ENCODE measurements at regions not wholly inside any gene's neighbourhood (a gene's known extent, or its start where the extent isn't known, plus 50 kb on each side); places are given as distances from the start of the nearest gene placed in this dataset.
"Not testable (repeated sequence)": the region's sequence is repeated elsewhere in the genome, so short reads cannot be mapped to it uniquely, and the experiment has no call there.

GRCh38 chr9:28073270-28073669 lies 500.0 kb upstream of the C9orf72 start:
- DNase-seq (ENCODE audit: low read depth in 4 of 4, low spot score in 1 of 4), result no peak

- no peak for DNase-seq (ENCODE audit: low read depth in 4 of 4, low spot score in 1 of 4)
Measured at GRCh38 chr9:28079677-28080076, 506.4 kb upstream of the C9orf72 start.

GRCh38 chr9:28082671-28083070 lies 509.4 kb upstream of the C9orf72 start:
- no peak for DNase-seq (ENCODE audit: low read depth in 4 of 4, low spot score in 1 of 4)

GRCh38 chr9:28086881-28087280 lies 513.6 kb upstream of the C9orf72 start:
- no peak for DNase-seq (ENCODE audit: low read depth in 4 of 4, low spot score in 1 of 4)

GRCh38 chr9:28092981-28093936 lies 520.0 kb upstream of the C9orf72 start:
- no peak for DNase-seq (ENCODE audit: low read depth in 4 of 4, low spot score in 1 of 4)

- DNase-seq (ENCODE audit: low read depth in 4 of 4, low spot score in 1 of 4), result no peak
Measured at GRCh38 chr9:28101509-28101908, 528.2 kb upstream of the C9orf72 start.

GRCh38 chr9:28105001-28105400 lies 531.7 kb upstream of the C9orf72 start:
- DNase-seq (ENCODE audit: low read depth in 4 of 4, low spot score in 1 of 4), result no peak

- no peak for DNase-seq (ENCODE audit: low read depth in 4 of 4, low spot score in 1 of 4)
Measured at GRCh38 chr9:28120184-28120583, 546.9 kb upstream of the C9orf72 start.

GRCh38 chr9:28120626-28121025 lies 547.3 kb upstream of the C9orf72 start:
- DNase-seq (ENCODE audit: low read depth in 4 of 4, low spot score in 1 of 4), result no peak

GRCh38 chr9:28121366-28121765 lies 548.1 kb upstream of the C9orf72 start:
- no peak for DNase-seq (ENCODE audit: low read depth in 4 of 4, low spot score in 1 of 4)

GRCh38 chr9:28124917-28125316 lies 551.6 kb upstream of the C9orf72 start:
- no peak for DNase-seq (ENCODE audit: low read depth in 4 of 4, low spot score in 1 of 4)

- DNase-seq (ENCODE audit: low read depth in 4 of 4, low spot score in 1 of 4), result no peak
Measured at GRCh38 chr9:28127101-28127500, 553.8 kb upstream of the C9orf72 start.

- no peak for DNase-seq (ENCODE audit: low read depth in 4 of 4, low spot score in 1 of 4)
Measured at GRCh38 chr9:28134446-28134976, 561.2 kb upstream of the C9orf72 start.

GRCh38 chr9:28135549-28135948 lies 562.3 kb upstream of the C9orf72 start:
- no peak for DNase-seq (ENCODE audit: low read depth in 4 of 4, low spot score in 1 of 4)

GRCh38 chr9:28136113-28136512 lies 562.8 kb upstream of the C9orf72 start:
- DNase-seq (ENCODE audit: low read depth in 4 of 4, low spot score in 1 of 4), result no peak

- not testable (repeated sequence) for DNase-seq (ENCODE audit: low read depth in 4 of 4, low spot score in 1 of 4)
Measured at GRCh38 chr9:28147430-28147829, 574.1 kb upstream of the C9orf72 start.

GRCh38 chr9:28147923-28148597 lies 574.8 kb upstream of the C9orf72 start:
- DNase-seq (ENCODE audit: low read depth in 4 of 4, low spot score in 1 of 4), result not testable (repeated sequence)

- not testable (repeated sequence) for DNase-seq (ENCODE audit: low read depth in 4 of 4, low spot score in 1 of 4)
Measured at GRCh38 chr9:28149361-28150050, 576.2 kb upstream of the C9orf72 start.

- no peak for DNase-seq (ENCODE audit: low read depth in 4 of 4, low spot score in 1 of 4)
Measured at GRCh38 chr9:28155067-28155466, 581.8 kb upstream of the C9orf72 start.

GRCh38 chr9:28155671-28156070 lies 582.4 kb upstream of the C9orf72 start:
- no peak for DNase-seq (ENCODE audit: low read depth in 4 of 4, low spot score in 1 of 4)

- DNase-seq (ENCODE audit: low read depth in 4 of 4, low spot score in 1 of 4), result no peak
Measured at GRCh38 chr9:28158451-28158850, 585.2 kb upstream of the C9orf72 start.

All from stimulated activated CD4-positive, alpha-beta T cell treated with anti-CD3 and anti-CD28 coated beads, Interleukin-1b, Interleukin-23, amount 100 ng/mL, for 24 hours (primary cell).